CMK (cell line): ENCODE measurements at regions not wholly inside any gene's neighbourhood (a gene's known extent, or its start where the extent isn't known, plus 50 kb on each side); places are given as distances from the start of the nearest gene placed in this dataset.
"Not testable (repeated sequence)": the region's sequence is repeated elsewhere in the genome, so short reads cannot be mapped to it uniquely, and the experiment has no call there.

Source experiments
- DNase-seq: peaks from one replicate; pipeline ENCODE4 v3.0.0-alpha.2; 2010; ENCODE audit warnings: low read depth

- no peak for DNase-seq
Observed at GRCh38 chr17:73895157-73895556, 250.9 kb upstream of the SDK2 start.

- no peak for DNase-seq
Observed at GRCh38 chr17:73896966-73897365, 252.7 kb upstream of the SDK2 start.

GRCh38 chr17:73899839-73900238, 255.6 kb upstream of the SDK2 start:
- DNase-seq: no peak

- DNase-seq: no peak
Observed at GRCh38 chr17:73900516-73900915, 256.3 kb upstream of the SDK2 start.

DNA sequence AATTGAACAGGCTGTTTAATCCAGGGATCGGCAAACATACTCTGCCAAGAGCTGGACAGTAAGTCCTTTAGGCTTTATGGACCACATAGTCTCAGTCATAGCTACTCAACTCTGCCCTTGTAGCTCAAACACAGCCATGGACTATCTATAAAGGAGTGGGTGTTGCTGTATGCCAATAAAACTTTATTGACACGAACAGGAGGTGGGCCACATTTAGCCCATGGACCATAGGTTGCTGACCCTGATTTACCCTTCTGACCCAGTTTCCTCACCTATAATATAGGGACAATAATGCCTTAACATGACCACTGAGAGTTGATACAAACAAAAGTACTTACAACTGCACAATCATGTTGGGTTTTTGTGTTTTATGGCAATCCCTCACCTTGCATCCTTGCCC, 257.0 kb upstream of the SDK2 start:
- DNase-seq: no peak

- DNase-seq: no peak
Observed at GRCh38 chr17:73901661-73902415, 257.6 kb upstream of the SDK2 start.

DNA sequence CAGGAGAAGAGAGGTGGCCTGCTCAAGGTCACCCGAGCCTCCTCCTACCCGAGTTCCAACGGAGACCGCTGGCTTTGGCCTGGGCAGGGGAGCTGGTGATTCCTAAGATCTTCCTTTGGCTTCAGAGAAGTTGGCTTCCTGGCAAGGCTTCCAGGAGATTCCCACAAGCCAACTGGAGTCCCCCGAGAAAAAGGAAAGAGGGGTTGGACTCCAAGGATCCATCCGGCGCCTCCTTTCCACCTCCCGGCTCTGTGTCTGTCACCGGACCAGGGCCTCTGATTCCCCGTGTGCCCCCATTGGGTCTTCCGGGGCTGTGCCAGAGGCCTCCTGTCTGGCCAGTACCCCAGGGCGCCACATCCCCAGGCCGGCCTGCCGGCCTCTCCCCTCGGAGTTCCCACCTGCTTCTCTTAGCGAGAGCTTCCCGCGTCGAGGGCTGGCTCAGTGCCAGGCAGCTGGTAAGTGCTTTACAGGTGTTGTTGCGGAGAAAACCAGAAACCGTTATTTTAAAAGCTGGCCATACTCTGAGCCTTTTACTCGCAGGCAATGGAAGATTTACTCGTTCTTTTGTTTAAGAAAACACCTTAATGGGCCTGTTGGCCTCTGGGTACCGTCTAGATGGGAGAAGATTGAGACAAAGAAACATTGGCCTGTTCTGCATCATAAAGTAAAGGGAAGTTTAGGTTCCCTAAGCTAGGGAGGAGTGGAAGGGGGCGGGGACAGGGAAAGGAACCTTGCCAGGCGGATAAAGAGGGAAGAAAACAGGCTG, 258.4 kb upstream of the SDK2 start:
- DNase-seq: no peak

DNA sequence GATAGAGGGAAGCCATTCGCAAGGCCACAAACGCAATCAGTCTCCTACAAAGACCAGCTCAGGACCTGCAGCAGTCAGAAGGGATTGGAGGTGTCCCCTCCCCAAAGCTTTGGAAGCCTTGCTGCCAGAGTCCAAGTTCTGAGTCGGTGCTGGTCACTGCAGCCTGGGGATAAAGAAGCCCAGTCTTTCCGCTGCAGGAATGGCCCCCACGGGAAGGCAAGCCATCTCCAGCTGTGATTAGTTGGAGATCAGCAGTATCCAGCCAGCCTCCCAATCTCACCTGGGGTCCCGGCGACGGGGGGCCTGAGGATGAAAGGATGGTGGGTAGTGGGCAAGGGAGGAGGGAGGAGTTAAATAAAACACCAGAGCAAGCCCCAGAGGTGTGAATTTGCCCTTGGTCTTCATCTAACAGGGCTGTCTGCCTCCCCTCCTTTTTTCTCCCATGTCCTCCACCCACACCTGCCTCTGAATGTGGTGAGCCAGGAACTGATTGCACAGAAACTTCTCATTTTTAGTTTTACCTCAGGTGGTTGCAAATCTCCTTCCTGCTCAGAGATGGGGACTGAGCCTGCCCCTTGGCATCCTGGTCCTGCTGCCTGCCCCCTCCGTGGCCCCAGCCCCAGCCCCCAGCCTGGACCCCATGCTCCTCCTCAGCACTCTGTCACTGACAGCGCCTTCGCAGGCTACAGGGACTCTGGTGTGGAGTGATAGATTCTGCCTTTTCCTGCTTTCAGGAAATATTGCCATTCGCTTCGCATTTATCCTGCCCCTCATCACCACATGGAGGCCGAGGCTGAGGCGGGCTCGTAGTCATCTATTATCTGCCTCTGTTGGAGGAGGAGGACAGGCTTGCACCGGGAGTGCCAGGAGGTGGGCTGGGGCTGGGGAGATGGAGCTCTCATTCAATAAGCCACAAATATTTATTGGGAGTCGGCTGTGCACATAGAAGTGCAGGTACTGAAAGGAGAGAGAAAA, 262.9 kb upstream of the SDK2 start:
- no peak for DNase-seq

DNA sequence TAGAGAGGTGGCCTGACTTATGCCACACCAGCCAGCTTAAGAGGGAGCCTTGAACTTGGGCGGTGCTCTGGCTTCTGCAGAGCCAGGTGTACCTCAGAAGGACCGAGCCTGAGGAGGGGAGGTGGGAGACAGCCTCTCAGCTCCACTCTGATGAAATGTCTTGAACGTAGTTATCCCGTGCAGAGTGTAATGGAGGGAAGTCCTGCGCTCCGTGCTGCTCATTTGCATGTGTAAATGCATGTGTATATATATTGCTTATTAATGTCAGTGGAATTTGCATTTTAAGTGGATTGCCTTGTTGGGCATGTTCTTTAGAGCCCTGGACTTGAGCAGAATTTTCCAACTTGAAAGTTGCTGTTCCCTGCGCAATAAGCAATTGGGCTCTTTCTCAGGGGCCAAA, 264.9 kb upstream of the SDK2 start:
- DNase-seq: no peak

GRCh38 chr17:73910206-73910605, 266.0 kb upstream of the SDK2 start:
- DNase-seq: no peak

- DNase-seq: no peak
Observed at GRCh38 chr17:73910821-73911515, 266.7 kb upstream of the SDK2 start.

DNA sequence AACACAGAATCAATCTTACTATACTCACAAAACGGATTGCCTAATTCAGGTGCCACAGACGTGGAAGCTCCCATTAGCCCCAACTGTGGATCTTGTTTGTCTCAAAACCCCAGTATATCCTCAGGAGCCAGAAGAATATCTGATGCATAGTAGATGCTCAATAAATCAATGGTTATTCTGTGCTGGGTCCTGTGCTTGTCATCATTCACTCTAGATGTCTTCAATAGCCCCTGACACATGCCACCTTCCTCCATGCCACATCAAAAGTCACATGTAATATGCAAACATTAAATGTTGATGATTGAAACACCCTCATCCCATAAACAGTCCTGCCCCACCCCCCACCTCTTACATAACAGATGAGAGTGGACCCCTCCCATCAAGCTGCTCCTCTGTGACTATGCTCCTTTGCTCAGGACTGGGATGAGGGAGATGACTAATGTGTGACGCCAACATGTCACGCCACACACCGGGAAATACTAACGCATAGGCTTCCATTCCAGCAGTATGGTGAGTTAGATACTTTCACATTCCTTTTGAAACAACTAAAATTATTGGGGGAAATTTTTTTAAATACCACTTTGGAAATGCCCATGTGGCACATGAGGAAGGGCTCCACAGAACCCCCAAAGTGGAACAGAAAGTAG, 267.6 kb upstream of the SDK2 start:
- no peak for DNase-seq

DNA sequence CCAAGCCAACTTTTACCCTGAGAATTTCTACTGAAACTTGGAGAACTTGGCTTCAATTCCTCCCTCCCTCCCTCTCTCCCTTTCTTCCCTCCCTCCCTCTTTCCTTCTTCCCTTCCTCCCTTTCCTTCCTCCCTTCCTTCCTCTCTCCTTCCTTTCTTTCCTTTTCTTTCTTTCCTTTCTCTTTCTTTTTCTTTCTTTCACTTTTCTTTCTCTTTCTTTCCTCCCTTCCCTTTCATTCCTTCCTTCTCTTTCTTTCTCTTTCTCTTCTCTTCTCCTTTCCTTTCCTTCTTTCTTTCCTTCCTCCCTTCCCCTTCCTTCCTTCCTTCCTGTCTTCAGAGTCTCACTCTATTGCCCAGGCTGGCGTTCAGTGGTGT, 268.1 kb upstream of the SDK2 start:
- DNase-seq: no peak

- no peak for DNase-seq
Observed at GRCh38 chr17:73914536-73915274, 270.5 kb upstream of the SDK2 start.

GRCh38 chr17:73919033-73919432, 274.8 kb upstream of the SDK2 start:
- not testable (repeated sequence) for DNase-seq

GRCh38 chr17:73921306-73921705, 277.1 kb upstream of the SDK2 start:
- DNase-seq: no peak

- no peak for DNase-seq
Observed at GRCh38 chr17:73924114-73924908, 279.2 kb upstream of the RPL38 start.

GRCh38 chr17:73924909-73925186, 278.6 kb upstream of the RPL38 start:
- no peak for DNase-seq

DNA sequence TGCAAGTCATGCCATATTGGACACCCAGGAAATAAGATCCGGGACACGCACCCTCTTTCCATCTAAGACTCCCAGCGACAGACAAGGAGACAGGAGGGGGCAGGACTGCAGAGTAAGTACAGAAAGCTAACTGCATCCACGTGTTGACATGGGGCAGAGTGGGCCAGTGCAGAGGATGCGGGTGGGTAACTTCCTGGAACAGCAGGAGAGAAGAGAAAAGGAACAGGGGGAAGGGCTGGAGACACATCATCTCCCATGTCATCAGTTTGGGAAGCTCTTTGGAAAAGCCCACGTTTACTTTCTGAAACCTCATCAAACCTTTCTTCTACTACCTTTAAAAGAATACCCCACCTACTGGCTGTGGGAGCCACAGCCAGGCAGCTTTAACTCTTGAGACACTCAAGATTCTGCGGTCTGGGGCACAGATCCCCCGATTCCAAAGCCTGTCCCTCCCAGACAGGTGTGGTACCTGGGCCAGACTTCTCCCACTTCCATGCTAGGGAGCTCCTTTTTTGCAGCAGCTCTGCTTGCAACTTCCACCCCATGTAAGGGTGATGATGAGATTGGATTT, 273.5 kb upstream of the RPL38 start:
- DNase-seq: no peak
